A549 (cell line): ENCODE measurements at regions not wholly inside any gene's neighbourhood (a gene's known extent, or its start where the extent isn't known, plus 50 kb on each side); places are given as distances from the start of the nearest gene placed in this dataset.

Experiments used
- ATAC-seq, 2 experiments: fragments of 200-7000 bp in 1 of 2; fragments of >200 bp in 1 of 2; cut with Nextera tagmentation in 1 of 2; cut with Tn5 transposase in 1 of 2; 3 replicates each; pipeline versions ENCODE4 v1.8.0 to v1.9.1; 2018 to 2020; ENCODE audit warnings: mild to moderate bottlenecking in 1 of 2, moderate library complexity in 1 of 2
- CTCF ChIA-PET: fragments of 300-600 bp; sonication (Branson Sonifier 250); formaldehyde crosslinking; extraction: SDS; loops from one replicate; lab custom pipeline; 2021; ENCODE audit warnings: antibody characterized with exemption, inconsistent platforms; lab: Yijun Ruan, JAX
- POLR2A ChIA-PET: fragments of 350-600 bp; formaldehyde crosslinking; extraction: SDS; loops from one replicate; lab custom pipeline; 2021; ENCODE audit warnings: antibody characterized with exemption, inconsistent platforms; lab: Yijun Ruan, JAX
- DNase-seq, 2 experiments: peaks; one replicate each; pipeline versions ENCODE4 v3.0.0 to v3.0.0-alpha.2; 2011 to 2016; ENCODE audit warnings: low read depth in 1 of 2, low spot score in 1 of 2
- FAIRE-seq: peaks from 2 replicates; lab custom pipeline; 2011; peaks lifted over from hg19 to GRCh38; lab: Jason Lieb, UNC
- H3K27ac ChIP-seq, 2 experiments: fragments of >200 bp; sonication (Bioruptor Twin); formaldehyde crosslinking; 3 replicates each; pipeline ENCODE4 v1.5.1; 2016 to 2017
- H3K4me1 ChIP-seq: fragments of >200 bp; sonication (Bioruptor Twin); formaldehyde crosslinking; 3 replicates; pipeline ENCODE4 v1.6.1; 2016
- H3K4me2 ChIP-seq: fragments of >200 bp; sonication (Bioruptor Twin); formaldehyde crosslinking; 3 replicates; pipeline ENCODE4 v1.6.1; 2016
- H3K4me3 ChIP-seq: fragments of >200 bp; sonication (Bioruptor Twin); formaldehyde crosslinking; 3 replicates; pipeline ENCODE4 v1.5.1; 2016
- H3K9me3 ChIP-seq: fragments of >200 bp; sonication (Bioruptor Twin); formaldehyde crosslinking; 3 replicates; pipeline ENCODE4 v1.6.1; 2016
- BCL3 ChIP-seq: fragments of >200 bp; sonication (Bioruptor Twin); formaldehyde crosslinking; IDR thresholded peaks from 3 replicates; pipeline ENCODE4 v1.6.1; 2016
- CBX2 ChIP-seq: fragments of 200-600 bp; sonication (generic); IDR thresholded peaks from 2 replicates; pipeline ENCODE4 v1.6.1; 2016; ENCODE audit warnings: low read depth, mild to moderate bottlenecking, borderline replicate concordance
- CHD4 ChIP-seq: fragments of 200-600 bp; sonication (generic); IDR thresholded peaks from 2 replicates; pipeline ENCODE4 v1.6.1; 2016; ENCODE audit warnings: antibody characterized with exemption, mild to moderate bottlenecking, borderline replicate concordance
- CTCF ChIP-seq: fragments of >200 bp; sonication (Bioruptor Twin); formaldehyde crosslinking; IDR thresholded peaks from 3 replicates; pipeline ENCODE4 v1.5.1; 2016
- E2F6 ChIP-seq: IDR thresholded peaks from 2 replicates; pipeline ENCODE4 v1.6.1; 2012; ENCODE audit warnings: low read depth, borderline replicate concordance
- EHMT2 ChIP-seq: fragments of 200-600 bp; sonication (generic); IDR thresholded peaks from 2 replicates; pipeline ENCODE4 v1.6.1; 2016; ENCODE audit warnings: antibody characterized with exemption, low read depth, mild to moderate bottlenecking, moderate library complexity
- HMGXB4 ChIP-seq: fragments of 250-450 bp; sonication (Bioruptor Pico); IDR thresholded peaks from 2 replicates; pipeline ENCODE4 v1.5.0; 2021; ENCODE audit warnings: mild to moderate bottlenecking, moderate library complexity, borderline replicate concordance
- HOXA7 ChIP-seq: fragments of 250-450 bp; sonication (Bioruptor Pico); IDR thresholded peaks from 2 replicates; pipeline ENCODE4 v1.5.0; 2020; ENCODE audit warnings: mild to moderate bottlenecking, moderate library complexity
- JUNB ChIP-seq: fragments of >200 bp; sonication (Bioruptor Twin); formaldehyde crosslinking; IDR thresholded peaks from 2 replicates; pipeline ENCODE4 v1.6.1; 2016
- KDM1A ChIP-seq: fragments of 200-600 bp; sonication (generic); IDR thresholded peaks from 2 replicates; pipeline ENCODE4 v1.6.1; 2016; ENCODE audit warnings: low read depth, mild to moderate bottlenecking
- KDM5A ChIP-seq: fragments of 200-600 bp; sonication (generic); IDR thresholded peaks from 2 replicates; pipeline ENCODE4 v1.6.1; 2016; ENCODE audit warnings: antibody characterized with exemption, mild to moderate bottlenecking
- MAFK ChIP-seq: fragments of 450-650 bp; IDR thresholded peaks from 2 replicates; pipeline ENCODE4 v1.6.1; 2014; ENCODE audit not compliant: partially characterized antibody
- MYC ChIP-seq: IDR thresholded peaks from 2 replicates; pipeline ENCODE4 v1.6.1; 2012; ENCODE audit warnings: mild to moderate bottlenecking, inconsistent platforms, low read length, improper control_type of control experiment, borderline replicate concordance
- NR3C1 ChIP-seq: fragments of >200 bp; sonication (Bioruptor Twin); formaldehyde crosslinking; IDR thresholded peaks from 3 replicates; pipeline ENCODE4 v1.6.1; 2017
- PBX3 ChIP-seq: IDR thresholded peaks from 2 replicates; pipeline ENCODE4 v1.6.1; 2012
- RAD21 ChIP-seq, 2 experiments: fragments of >200 bp in 1 of 2; sonication (Bioruptor Twin) in 1 of 2; formaldehyde crosslinking in 1 of 2; IDR thresholded peaks in 1 of 2; conservative IDR thresholded peaks in 1 of 2; 2 replicates in 1 of 2; 3 replicates in 1 of 2; pipeline ENCODE4 v1.6.1; 2012 to 2018; ENCODE audit warnings: inconsistent platforms in 1 of 2
- RARB ChIP-seq: fragments of 250-450 bp; sonication (Bioruptor Pico); IDR thresholded peaks from 2 replicates; pipeline ENCODE4 v1.8.0; 2021; ENCODE audit warnings: mild to moderate bottlenecking, moderate library complexity
- RCOR1 ChIP-seq: fragments of 150-350 bp; IDR thresholded peaks from 2 replicates; pipeline ENCODE4 v1.6.1; 2014; ENCODE audit warnings: antibody characterized with exemption, low read length, low read depth
- SREBF2 ChIP-seq: fragments of 450-650 bp; IDR thresholded peaks from 2 replicates; pipeline ENCODE4 v1.6.1; 2014; ENCODE audit warnings: mild to moderate bottlenecking, moderate library complexity
- ZC3H11A ChIP-seq: fragments of 450-650 bp; IDR thresholded peaks from 2 replicates; pipeline ENCODE4 v1.6.1; 2014; ENCODE audit warnings: antibody characterized with exemption, mild to moderate bottlenecking
- ZFP36 ChIP-seq: fragments of 450-650 bp; IDR thresholded peaks from 2 replicates; pipeline ENCODE4 v1.6.1; 2014; ENCODE audit warnings: borderline replicate concordance; ENCODE audit not compliant: partially characterized antibody
- WGBS: methylation state at CpG from one replicate; pipeline ENCODE4 v1.1.6; 2017; ENCODE audit errors: missing lambda C conversion rate; 5-methylcytosine and 5-hydroxymethylcytosine counted together

GRCh38 chr3:181457756-181458155 lies 254.0 kb upstream of the SOX2 start:
- Histone ChIP-seq H3K9me3 (no peaks in the 10 kb centered on the region), H3K4me2 (no peak overlapping the region), H3K4me1 (no peaks in the 10 kb centered on the region), H3K27ac (no peak overlapping the region)
- ATAC-seq = no peak
- no peak for FAIRE-seq
- no peak for TF ChIP-seq KDM5A
- TF ChIP-seq HMGXB4 (CRISPR knock-in tag) = no peak
- no peak for TF ChIP-seq E2F6
- no peak for TF ChIP-seq KDM1A
- no peak for TF ChIP-seq MAFK
- TF ChIP-seq ZC3H11A = no peak
- TF ChIP-seq, all 56 proteins: peak for 0
- ChIA-PET CTCF (no interaction called here), POLR2A (no interaction called here)
- WGBS = 30% methylated on average over 4 of the region's 4 CpGs
- H3K4me3 ChIP-seq = no peak overlapping the region
- no peak for DNase-seq

GRCh38 chr3:181457190-181457589 lies 254.5 kb upstream of the SOX2 start:
- WGBS = 66% methylated on average over 9 of the region's 9 CpGs
- POLR2A ChIA-PET = no interaction called here
- H3K27ac ChIP-seq = no peak overlapping the region

More at GRCh38 chr3:181457190-181457589, 254.5 kb upstream of the SOX2 start:
- H3K4me1 ChIP-seq = no peaks in the 10 kb centered on the region
- FAIRE-seq = no peak
- H3K9me3 ChIP-seq = no peaks in the 10 kb centered on the region
- no peak overlapping the region for H3K4me2 ChIP-seq
- TF ChIP-seq RARB (no peak), HOXA7 (CRISPR knock-in tag) (no peak), RAD21 (conservative IDR thresholded peaks at IDR 0.05 in 1 of 2, IDR thresholded peaks at IDR 0.05 in 1 of 2) (no peak), NR3C1 (no peak), KDM1A (no peak), EHMT2 (no peak), RCOR1 (no peak), CBX2 (no peak), MYC (no peak), PBX3 (no peak), BCL3 (no peak), CHD4 (no peak), ZFP36 (no peak), CTCF (no peak), SREBF2 (no peak), JUNB (no peak)
- TF ChIP-seq, all 56 proteins: peak for 0
- DNase-seq = no peak
- no peak overlapping the region for H3K4me3 ChIP-seq
- CTCF ChIA-PET = no interaction called here
- no peak for ATAC-seq
